Brain microvascular endothelial cell (primary cell): ENCODE measurements at regions not wholly inside any gene's neighbourhood (a gene's known extent, or its start where the extent isn't known, plus 50 kb on each side); places are given as distances from the start of the nearest gene placed in this dataset.

Experiments
- DNase-seq: peaks from one replicate; pipeline ENCODE4 v3.0.0-alpha.2; 2020
- H3K27ac ChIP-seq: fragments of 250-450 bp; sonication (Bioruptor Pico); 2 replicates; pipeline ENCODE4 v1.5.1; 2020; ENCODE audit warnings: mild to moderate bottlenecking, moderate library complexity
- H3K27me3 ChIP-seq: fragments of 250-450 bp; sonication (Bioruptor Pico); replicated peaks from 2 replicates; pipeline ENCODE4 v1.5.1; 2020; ENCODE audit warnings: mild to moderate bottlenecking
- H3K36me3 ChIP-seq: fragments of 250-450 bp; sonication (Bioruptor Pico); replicated peaks from 2 replicates; pipeline ENCODE4 v1.5.1; 2020; ENCODE audit warnings: mild to moderate bottlenecking
- H3K4me3 ChIP-seq: 2 replicates; pipeline ENCODE4 v1.5.1; 2011; ENCODE audit warnings: low read depth, mild to moderate bottlenecking, control low read depth, low read length, moderate library complexity
- in situ Hi-C: cut with HindIII; loops from 2 replicates; pipeline ENCODE4 v1.10.0; 2017; ENCODE audit warnings: low sequenced_read_pairs, low pct_ligation_motif_present
- TF ChIP-seq, protein P1 (sequence below): IDR thresholded peaks from 2 replicates; pipeline ENCODE4 v1.5.1; 2011; ENCODE audit warnings: low read depth, mild to moderate bottlenecking, moderate library complexity, low read length, control low read depth, inconsistent platforms; ENCODE audit errors: missing control alignments

DNA sequence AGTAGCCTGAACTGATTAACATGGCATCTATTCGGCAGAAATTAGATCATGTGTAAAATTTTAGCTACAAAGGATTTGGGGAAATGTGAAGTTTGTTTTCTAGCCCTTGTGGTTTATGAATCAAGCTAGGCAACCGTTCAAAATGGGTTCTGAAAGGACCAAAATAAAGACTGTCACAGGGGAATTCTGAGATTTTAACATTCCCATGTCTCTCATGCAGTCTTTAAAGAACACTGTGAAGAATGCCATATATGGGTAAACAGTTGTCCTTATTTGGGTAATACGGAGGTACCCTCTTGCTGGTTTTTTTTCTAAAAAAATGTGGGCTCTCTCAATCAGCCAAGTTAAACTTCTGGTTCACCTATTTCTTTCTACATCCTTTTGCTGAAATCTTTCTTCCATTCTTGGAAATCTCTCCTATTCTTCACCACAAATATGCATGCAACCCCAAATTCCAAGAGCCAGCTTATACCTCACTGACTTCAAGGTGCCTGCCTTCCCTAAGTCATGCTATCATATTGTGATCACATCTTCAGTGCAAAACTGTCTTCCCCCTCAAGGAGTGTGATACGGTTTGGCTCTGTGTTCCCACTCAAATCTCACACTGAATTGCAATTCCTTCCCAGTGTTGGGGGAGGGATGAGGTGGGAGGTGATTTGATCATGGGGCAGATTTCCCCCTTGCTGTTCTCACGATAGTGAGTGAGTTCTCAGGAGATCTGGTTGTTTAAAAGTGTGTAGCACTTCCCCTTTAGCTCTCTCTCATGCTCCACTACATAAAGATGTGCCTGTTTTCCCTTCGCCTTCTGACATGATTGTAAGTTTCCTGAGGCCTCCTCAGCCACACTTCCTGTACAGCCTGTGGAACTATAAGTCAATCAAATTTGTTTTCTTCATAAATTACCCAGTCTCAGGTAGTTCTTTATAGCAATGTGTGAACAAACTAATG lies 308.7 kb downstream of the TTLL7 start:
- Histone ChIP-seq H3K27me3 (no peaks in the 10 kb centered on the region), H3K27ac (no peak overlapping the region), H3K4me3 (no peak overlapping the region), H3K36me3 (no peaks in the 10 kb centered on the region)
- in situ Hi-C loops = no loop called here
- TF ChIP-seq, protein P1, sequence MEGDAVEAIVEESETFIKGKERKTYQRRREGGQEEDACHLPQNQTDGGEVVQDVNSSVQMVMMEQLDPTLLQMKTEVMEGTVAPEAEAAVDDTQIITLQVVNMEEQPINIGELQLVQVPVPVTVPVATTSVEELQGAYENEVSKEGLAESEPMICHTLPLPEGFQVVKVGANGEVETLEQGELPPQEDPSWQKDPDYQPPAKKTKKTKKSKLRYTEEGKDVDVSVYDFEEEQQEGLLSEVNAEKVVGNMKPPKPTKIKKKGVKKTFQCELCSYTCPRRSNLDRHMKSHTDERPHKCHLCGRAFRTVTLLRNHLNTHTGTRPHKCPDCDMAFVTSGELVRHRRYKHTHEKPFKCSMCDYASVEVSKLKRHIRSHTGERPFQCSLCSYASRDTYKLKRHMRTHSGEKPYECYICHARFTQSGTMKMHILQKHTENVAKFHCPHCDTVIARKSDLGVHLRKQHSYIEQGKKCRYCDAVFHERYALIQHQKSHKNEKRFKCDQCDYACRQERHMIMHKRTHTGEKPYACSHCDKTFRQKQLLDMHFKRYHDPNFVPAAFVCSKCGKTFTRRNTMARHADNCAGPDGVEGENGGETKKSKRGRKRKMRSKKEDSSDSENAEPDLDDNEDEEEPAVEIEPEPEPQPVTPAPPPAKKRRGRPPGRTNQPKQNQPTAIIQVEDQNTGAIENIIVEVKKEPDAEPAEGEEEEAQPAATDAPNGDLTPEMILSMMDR = no peak
- DNase-seq = no peak

DNA sequence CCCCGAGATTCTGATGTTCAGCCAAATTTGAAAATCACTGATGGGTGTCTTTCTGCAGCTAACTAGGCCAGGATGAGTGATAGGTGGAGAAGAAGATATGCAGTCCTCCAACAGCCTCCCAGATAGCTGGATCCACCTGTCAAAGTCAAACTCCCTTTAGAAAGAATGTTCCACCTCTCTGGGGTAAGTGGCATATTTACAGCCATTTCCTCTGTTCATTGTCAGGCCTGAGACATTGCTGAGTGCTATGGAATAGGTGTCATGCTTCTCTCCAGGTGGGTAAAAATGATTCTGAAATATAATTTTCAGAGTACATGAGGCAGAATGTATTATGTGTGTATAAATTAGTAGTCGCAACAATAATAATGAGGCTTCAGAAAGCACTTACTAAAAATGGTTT lies 316.8 kb downstream of the TTLL7 start:
- H3K4me3 ChIP-seq = no peak overlapping the region
- in situ Hi-C loops = no loop called here
- H3K27me3 ChIP-seq = no peaks in the 10 kb centered on the region
- TF ChIP-seq, protein P1 = no peak
- H3K27ac ChIP-seq = no peak overlapping the region
- DNase-seq = no peak
- no peaks in the 10 kb centered on the region for H3K36me3 ChIP-seq

DNA sequence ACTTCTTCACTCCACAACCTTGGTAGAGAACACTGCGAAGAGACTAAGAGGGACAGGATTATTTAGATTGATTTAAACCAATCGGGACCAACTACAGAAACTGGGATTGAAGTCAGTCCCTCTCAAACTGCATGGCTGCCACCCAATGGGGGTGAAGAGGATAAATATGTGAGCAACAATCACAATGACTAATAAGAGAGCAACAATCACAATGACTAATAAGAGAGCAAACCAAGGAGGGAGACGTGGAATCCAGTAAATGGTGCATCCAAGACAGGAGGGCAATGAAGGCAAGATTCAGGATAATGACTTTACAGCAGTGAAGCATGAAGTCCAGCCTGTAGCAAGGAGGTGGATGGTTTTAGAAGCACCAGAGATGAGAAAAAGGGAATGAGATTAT lies 322.8 kb downstream of the TTLL7 start:
- Histone ChIP-seq H3K36me3 (no peaks in the 10 kb centered on the region), H3K27me3 (no peaks in the 10 kb centered on the region), H3K27ac (no peak overlapping the region), H3K4me3 (no peak overlapping the region)
- TF ChIP-seq, protein P1 = no peak
- no peak for DNase-seq
- in situ Hi-C loops = no loop called here

DNA sequence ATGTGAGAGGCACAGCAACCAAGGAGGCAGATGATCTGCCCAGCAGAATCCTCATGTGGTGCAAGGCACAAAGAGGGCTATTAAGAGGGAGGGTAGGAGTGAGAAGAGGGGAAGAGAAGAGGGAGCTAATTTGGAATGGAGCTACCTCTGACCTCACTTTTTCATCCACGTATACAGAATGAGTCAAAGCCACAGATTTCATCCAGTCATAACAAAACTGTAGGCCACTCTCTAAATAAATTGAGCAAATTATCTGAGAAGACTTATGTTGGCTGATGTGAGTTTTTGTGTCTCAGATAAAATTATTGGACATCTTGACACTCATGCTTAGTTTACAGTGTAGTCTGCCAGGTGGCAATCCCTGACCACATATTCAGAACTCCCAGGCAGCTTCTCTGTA lies 325.6 kb downstream of the TTLL7 start:
- no peak overlapping the region for H3K27ac ChIP-seq
- no peaks in the 10 kb centered on the region for H3K27me3 ChIP-seq
- H3K4me3 ChIP-seq = no peak overlapping the region
- DNase-seq = no peak
- in situ Hi-C loops = no loop called here
- TF ChIP-seq, protein P1 = no peak
- H3K36me3 ChIP-seq = no peaks in the 10 kb centered on the region

DNA sequence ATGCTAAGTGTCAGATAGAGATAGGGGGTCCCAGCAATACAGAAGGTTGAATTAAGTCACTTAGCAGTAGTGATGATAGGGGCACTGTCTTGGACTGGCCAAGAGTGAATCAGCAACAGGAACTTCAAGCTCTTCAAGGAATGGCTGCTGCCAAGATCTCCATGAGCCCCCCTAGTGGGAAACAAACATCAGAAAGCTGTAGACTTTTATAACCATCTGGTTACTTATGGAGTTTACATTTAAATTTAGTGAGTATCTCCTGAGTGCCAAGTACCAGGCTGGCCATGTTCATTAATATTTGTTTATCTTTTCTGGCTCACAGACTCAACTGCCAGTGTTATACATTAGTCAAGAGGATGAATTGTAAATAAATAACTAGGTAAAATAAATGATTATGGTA lies 327.3 kb downstream of the TTLL7 start:
- DNase-seq = no peak
- Histone ChIP-seq H3K4me3 (no peak overlapping the region), H3K27ac (no peak overlapping the region), H3K27me3 (no peaks in the 10 kb centered on the region), H3K36me3 (no peaks in the 10 kb centered on the region)
- in situ Hi-C loops = no loop called here
- TF ChIP-seq, protein P1 = no peak
